22Rv1 (cell line): ENCODE measurements at regions not wholly inside any gene's neighbourhood (a gene's known extent, or its start where the extent isn't known, plus 50 kb on each side); places are given as distances from the start of the nearest gene placed in this dataset.

ENCODE experiments used
- H3K27ac ChIP-seq: fragments of 450-650 bp; 2 replicates; pipeline ENCODE4 v1.5.1; 2017
- ZFX ChIP-seq: fragments of 450-650 bp; IDR thresholded peaks from 2 replicates; pipeline ENCODE4 v1.6.1; 2017; ENCODE audit warnings: antibody characterized with exemption, borderline replicate concordance
- TF ChIP-seq, protein P1 (sequence below): fragments of 450-650 bp; IDR thresholded peaks from 2 replicates; pipeline ENCODE4 v1.5.1; 2017; ENCODE audit warnings: mild to moderate bottlenecking

DNA sequence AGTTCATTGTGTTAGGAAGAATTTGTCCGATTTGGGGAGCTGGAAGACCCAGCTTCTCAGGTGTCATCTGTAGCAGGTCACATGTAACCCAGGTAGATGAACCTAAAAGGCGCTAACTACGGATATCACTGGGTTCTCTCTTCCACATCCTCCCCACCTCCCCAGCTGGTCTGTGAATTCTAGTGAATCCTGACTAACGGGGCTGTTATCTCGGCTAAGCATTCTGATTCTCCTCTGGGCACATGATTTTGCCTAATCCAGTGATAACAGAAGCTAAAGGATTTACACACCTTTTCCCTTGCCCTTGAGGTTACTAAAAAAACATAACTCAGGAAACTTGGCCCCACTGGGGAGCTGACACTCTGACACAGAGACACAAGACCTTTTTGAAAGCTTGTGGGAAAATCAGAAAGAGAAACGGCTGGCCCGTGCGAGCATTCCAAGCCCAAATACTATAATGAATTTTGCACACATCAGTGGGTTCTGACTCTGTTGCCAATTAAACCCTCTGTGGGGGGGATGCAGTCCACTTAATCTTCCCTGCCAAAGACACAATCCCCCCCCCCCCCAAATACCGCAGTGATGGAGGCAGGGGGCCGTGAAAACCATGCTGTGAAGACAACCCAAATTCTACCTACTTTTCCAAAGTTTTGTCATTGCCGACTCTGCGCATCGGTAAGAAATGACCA lies 81.0 kb upstream of the FZD10 start:
- TF ChIP-seq ZFX, result no peak
- TF ChIP-seq, protein P1, sequence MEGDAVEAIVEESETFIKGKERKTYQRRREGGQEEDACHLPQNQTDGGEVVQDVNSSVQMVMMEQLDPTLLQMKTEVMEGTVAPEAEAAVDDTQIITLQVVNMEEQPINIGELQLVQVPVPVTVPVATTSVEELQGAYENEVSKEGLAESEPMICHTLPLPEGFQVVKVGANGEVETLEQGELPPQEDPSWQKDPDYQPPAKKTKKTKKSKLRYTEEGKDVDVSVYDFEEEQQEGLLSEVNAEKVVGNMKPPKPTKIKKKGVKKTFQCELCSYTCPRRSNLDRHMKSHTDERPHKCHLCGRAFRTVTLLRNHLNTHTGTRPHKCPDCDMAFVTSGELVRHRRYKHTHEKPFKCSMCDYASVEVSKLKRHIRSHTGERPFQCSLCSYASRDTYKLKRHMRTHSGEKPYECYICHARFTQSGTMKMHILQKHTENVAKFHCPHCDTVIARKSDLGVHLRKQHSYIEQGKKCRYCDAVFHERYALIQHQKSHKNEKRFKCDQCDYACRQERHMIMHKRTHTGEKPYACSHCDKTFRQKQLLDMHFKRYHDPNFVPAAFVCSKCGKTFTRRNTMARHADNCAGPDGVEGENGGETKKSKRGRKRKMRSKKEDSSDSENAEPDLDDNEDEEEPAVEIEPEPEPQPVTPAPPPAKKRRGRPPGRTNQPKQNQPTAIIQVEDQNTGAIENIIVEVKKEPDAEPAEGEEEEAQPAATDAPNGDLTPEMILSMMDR, result no peak
- no peak overlapping the region for H3K27ac ChIP-seq

DNA sequence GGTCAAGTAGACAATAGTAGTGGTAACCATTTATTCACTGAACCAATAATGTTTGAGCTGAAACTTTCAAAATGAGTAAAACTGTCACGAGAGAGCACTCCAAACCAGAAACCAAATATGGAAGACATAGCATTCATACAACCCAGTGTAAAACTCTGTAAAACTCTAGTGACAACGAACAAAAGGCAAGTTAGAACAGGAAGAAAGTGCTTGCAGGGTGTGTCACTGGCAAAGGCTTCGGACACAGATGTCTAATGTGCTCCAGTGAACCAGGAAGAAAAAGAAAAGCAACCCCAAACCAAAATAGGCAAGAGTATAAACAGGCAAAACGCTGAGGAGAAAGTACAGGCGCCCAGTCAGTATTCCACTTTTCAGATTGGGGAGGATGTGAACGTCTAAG lies 79.3 kb upstream of the FZD10 start:
- no peak overlapping the region for H3K27ac ChIP-seq
- TF ChIP-seq ZFX, result no peak
- TF ChIP-seq, protein P1, result no peak

DNA sequence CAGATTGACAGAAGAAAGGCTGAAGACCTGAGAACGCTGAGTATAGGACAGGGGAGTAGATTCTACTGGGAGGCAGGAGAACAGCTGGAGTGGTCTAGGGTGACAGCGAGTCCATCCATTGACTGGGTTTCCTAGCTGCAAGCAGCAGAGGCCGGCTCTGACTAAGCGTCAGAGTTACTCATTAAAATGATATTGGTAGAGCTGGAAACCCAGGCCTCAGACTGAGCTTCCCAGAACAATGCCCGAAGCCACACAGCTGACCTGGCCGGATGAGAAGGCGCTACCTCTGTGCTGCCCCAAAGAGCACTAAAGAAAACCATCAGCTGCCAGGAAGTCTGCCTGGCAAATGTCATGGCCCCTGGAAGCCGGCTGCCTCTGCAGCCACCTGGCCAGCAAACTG lies 78.5 kb upstream of the FZD10 start:
- H3K27ac ChIP-seq, result no peak overlapping the region

DNA sequence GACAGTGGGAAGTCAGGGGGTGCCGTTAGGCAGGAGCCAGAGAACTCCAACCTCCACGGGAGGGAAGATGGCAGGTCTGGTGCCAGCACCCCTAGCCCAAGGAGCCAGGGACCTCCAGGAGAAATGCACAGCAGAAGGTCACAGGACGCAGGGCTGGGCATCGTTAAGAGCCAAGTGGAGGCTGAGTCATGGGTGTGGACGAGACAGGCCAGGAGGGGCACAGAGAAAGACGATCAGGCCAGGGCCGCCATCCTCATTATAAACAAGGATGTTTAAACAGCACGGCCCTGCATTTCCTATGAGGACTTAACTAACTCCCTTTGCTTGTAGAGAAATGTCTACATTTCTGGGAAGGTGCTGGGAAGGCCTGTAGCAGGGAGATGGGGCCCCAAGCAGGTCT lies 77.9 kb upstream of the FZD10 start:
- TF ChIP-seq, protein P1, result no peak
- no peak for TF ChIP-seq ZFX

More for the DNA sequence above, 78.5 kb upstream of the FZD10 start:
- TF ChIP-seq, protein P1, result no peak
- no peak for TF ChIP-seq ZFX

DNA sequence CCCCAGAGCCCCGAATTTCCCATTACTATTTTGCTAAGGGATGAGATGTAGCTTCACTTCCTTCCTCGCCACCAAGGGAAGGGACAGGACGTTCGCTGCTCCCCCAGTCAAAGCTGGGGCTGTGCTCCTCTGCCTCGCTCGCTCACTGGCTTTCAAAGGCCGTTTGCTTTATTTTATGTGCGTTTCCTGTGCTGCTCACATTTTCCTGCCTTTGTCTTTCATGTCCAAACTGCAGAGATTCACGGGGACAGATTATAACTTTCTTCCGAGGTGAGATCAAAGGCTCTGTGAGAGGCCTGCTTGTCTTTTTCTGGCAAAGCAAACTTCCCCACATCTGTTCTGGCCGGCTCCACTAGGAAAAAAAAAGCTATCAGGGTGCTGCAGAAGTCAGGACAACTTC lies 76.0 kb upstream of the FZD10 start:
- TF ChIP-seq, protein P1, result no peak
- TF ChIP-seq ZFX, result no peak
- H3K27ac ChIP-seq, result no peak overlapping the region

More for the DNA sequence above, 77.9 kb upstream of the FZD10 start:
- H3K27ac ChIP-seq, result no peak overlapping the region

DNA sequence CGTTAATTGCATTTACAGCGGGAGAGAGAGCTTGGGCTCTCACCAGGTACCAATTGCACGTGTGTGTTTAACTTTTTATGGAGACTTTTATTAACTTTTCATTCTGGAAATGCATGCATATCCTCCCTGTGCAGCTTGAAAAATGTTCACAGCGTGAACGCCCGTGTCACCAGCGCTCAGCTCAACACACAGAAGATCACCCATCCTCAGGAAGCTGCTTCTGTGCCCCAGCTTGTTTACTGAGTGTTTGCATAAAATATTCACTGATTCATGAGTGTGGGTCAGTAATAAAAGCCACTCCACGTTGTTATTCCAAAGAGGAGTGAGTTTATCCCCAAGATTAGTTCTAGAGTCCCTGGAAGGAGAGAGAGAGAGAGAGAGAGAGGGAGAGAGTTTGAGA lies 75.5 kb upstream of the FZD10 start:
- TF ChIP-seq, protein P1, result no peak
- no peak for TF ChIP-seq ZFX
- no peak overlapping the region for H3K27ac ChIP-seq

DNA sequence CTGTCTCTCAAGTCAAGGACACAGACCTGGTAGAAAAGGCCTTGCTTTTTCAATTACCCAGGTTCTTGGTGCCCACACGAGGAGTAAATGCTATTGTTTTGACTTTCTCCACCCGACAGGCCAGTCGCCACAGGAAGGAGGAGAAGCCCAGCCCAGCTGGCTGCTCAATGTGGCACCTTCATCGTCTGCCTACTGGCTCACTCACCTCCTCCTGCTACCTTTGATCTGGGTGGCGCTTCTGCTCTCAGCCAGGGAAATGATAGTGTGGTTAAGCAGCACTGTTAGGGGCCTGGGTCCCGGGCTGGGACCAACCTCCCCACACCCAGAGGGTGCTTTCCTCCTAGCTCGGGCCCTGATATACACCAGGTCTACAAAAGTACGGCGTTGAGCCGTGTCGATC lies 75.0 kb upstream of the FZD10 start:
- TF ChIP-seq, protein P1, result no peak
- TF ChIP-seq ZFX, result no peak
- no peak overlapping the region for H3K27ac ChIP-seq
